Parathyroid adenoma (tissue), 2 donors: ENCODE measurements at regions not wholly inside any gene's neighbourhood (a gene's known extent, or its start where the extent isn't known, plus 50 kb on each side); places are given as distances from the start of the nearest gene placed in this dataset.

ENCODE experiments used
- H2AFZ ChIP-seq: fragments of 300-600 bp; sonication (generic); one replicate; pipeline ENCODE4 v1.7.0; 2017; ENCODE audit warnings: antibody characterized with exemption, mild to moderate bottlenecking
- H3K27ac ChIP-seq: fragments of 300-600 bp; sonication (generic); one replicate; pipeline ENCODE4 v1.7.0; 2017
- H3K27me3 ChIP-seq: fragments of 300-600 bp; sonication (generic); one replicate; pipeline ENCODE4 v1.7.0; 2017; ENCODE audit warnings: low read length; ENCODE audit not compliant: control insufficient read depth, insufficient read depth
- H3K36me3 ChIP-seq: fragments of 300-600 bp; sonication (generic); one replicate; pipeline ENCODE4 v1.7.0; 2017; ENCODE audit warnings: low read length; ENCODE audit not compliant: control insufficient read depth, insufficient read depth
- H3K4me1 ChIP-seq: fragments of 300-600 bp; sonication (generic); one replicate; pipeline ENCODE4 v1.7.0; 2017; ENCODE audit warnings: control low read depth
- H3K4me2 ChIP-seq: fragments of 300-600 bp; sonication (generic); one replicate; pipeline ENCODE4 v1.7.0; 2017; ENCODE audit warnings: low read length
- H3K4me3 ChIP-seq: fragments of 300-600 bp; sonication (generic); one replicate; pipeline ENCODE4 v1.7.0; 2017; ENCODE audit warnings: low read depth, low read length
- H3K79me2 ChIP-seq: fragments of 300-600 bp; sonication (generic); one replicate; pipeline ENCODE4 v1.7.0; 2017; ENCODE audit warnings: control low read depth
- H3K9ac ChIP-seq: fragments of 300-600 bp; sonication (generic); one replicate; pipeline ENCODE4 v1.7.0; 2017; ENCODE audit warnings: mild to moderate bottlenecking
- H3K9me3 ChIP-seq: fragments of 300-600 bp; sonication (generic); one replicate; pipeline ENCODE4 v1.7.0; 2017; ENCODE audit warnings: low read length; ENCODE audit not compliant: control insufficient read depth
- TF ChIP-seq, protein P1 (sequence below): fragments of 300-600 bp; sonication (generic); IDR thresholded peaks from one replicate; pipeline ENCODE4 v1.7.0; 2017; ENCODE audit warnings: antibody characterized with exemption, mild to moderate bottlenecking
- donor health status: primary hyperparathyroidism.

DNA sequence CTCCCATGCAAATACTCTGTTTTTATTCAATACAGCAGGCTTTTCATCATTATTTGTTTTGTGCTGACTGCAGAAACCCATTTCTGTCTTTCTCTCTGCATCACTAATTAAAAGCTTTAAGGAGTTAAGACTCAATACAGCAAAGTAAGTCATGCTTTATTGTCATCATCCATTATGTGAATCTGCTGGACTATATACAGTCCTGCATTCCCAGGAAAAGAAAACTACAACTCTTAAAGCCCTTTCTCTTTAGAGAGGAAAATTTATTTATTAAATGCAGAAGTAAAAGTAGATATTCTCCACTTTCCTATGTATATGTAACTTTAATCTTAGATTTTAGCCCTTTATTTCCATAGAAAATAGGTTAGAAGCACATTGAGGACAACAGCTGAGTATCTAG lies 706.6 kb upstream of the RGMB start:
- TF ChIP-seq, protein P1, sequence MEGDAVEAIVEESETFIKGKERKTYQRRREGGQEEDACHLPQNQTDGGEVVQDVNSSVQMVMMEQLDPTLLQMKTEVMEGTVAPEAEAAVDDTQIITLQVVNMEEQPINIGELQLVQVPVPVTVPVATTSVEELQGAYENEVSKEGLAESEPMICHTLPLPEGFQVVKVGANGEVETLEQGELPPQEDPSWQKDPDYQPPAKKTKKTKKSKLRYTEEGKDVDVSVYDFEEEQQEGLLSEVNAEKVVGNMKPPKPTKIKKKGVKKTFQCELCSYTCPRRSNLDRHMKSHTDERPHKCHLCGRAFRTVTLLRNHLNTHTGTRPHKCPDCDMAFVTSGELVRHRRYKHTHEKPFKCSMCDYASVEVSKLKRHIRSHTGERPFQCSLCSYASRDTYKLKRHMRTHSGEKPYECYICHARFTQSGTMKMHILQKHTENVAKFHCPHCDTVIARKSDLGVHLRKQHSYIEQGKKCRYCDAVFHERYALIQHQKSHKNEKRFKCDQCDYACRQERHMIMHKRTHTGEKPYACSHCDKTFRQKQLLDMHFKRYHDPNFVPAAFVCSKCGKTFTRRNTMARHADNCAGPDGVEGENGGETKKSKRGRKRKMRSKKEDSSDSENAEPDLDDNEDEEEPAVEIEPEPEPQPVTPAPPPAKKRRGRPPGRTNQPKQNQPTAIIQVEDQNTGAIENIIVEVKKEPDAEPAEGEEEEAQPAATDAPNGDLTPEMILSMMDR = no peak
- H3K27ac ChIP-seq = no peak overlapping the region
- no peaks in the 10 kb centered on the region for H3K4me1 ChIP-seq
- no peak overlapping the region for H3K4me3 ChIP-seq
- no peaks in the 10 kb centered on the region for H3K9me3 ChIP-seq
- H3K36me3 ChIP-seq = no peaks in the 10 kb centered on the region
- H3K79me2 ChIP-seq = no peaks in the 10 kb centered on the region
- H3K27me3 ChIP-seq = no peaks in the 10 kb centered on the region
- H3K4me2 ChIP-seq = no peak overlapping the region
- H3K9ac ChIP-seq = no peak overlapping the region
- no peak overlapping the region for H2AFZ ChIP-seq

DNA sequence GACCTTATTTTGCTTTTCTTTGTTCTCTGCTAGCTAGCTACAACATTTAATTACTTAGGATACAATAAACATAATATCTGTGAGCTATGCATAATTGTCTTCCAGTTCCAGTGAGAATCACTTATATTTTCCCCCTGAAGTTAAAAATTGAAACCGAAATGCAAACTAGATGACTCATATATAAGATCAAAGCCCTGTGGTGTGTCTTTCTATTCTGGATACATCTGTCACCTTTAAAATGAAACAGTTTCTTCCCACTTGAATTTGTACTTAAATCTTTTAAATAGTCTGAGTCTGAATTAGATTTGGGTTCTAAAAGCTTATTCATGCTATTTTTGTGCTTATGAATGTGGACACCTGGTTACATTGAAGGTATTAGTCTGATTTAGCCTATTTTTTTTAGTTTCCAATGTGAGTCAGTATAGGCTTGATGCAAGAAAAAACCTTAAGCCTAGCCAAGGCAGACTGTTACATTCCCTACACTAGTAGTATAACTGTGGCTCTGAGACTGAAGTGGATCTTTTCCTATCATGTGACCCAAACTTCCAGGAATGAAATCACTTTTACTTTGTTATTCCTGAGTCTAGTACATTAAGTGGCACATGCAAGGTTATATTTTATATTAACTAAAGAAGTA lies 703.5 kb upstream of the RGMB start:
- Histone ChIP-seq H3K9ac (no peak overlapping the region), H3K36me3 (no peaks in the 10 kb centered on the region), H3K4me3 (no peak overlapping the region), H3K79me2 (no peaks in the 10 kb centered on the region), H3K27ac (no peak overlapping the region), H3K27me3 (no peaks in the 10 kb centered on the region), H3K4me1 (no peaks in the 10 kb centered on the region), H3K9me3 (no peaks in the 10 kb centered on the region), H2AFZ (no peak overlapping the region), H3K4me2 (no peak overlapping the region)
- TF ChIP-seq, protein P1 = no peak

DNA sequence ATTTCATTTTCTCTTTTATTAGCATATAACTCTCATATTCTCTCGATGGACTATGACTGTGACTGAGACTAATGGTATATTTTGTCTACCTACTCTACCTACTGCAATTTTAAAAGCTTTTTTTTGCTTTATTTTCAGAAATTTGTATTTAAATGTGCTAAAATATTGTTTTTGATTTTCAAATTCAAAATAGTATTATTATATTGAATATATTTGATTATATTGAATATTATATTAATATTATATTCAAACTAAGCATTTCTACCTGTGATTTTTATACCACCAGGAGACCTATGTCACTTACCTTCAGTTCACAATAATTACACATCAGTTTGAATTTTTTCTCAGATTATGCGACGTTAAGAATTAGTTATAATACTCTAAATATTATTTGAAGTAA lies 700.5 kb upstream of the RGMB start:
- TF ChIP-seq, protein P1 = no peak
- Histone ChIP-seq H3K79me2 (no peaks in the 10 kb centered on the region), H3K4me2 (no peak overlapping the region), H2AFZ (no peak overlapping the region), H3K36me3 (no peaks in the 10 kb centered on the region), H3K9ac (no peak overlapping the region), H3K4me1 (no peaks in the 10 kb centered on the region), H3K27me3 (no peaks in the 10 kb centered on the region), H3K4me3 (no peak overlapping the region), H3K27ac (no peak overlapping the region), H3K9me3 (no peaks in the 10 kb centered on the region)

DNA sequence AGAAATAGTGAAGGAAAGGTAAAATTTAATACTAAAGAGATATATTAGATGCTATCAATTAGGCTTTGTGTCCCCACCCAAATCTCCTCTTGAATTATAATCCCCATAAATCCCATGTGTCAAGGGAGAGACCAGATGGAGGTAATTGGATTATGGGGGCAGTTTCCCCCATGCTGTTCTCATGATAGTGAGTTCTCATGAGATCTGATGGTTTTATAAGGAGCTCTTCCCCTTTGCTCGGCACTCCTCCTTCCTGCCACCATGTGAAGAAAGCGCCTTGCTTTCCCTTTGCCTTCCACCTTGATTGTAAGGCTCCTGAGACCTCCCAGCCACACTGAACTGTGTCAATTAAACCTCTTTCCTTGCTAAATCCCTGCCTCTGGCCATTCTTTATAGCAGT lies 697.0 kb upstream of the RGMB start:
- H3K27ac ChIP-seq = no peak overlapping the region
- H3K4me2 ChIP-seq = no peak overlapping the region
- H3K4me3 ChIP-seq = no peak overlapping the region
- H3K9ac ChIP-seq = no peak overlapping the region
- no peaks in the 10 kb centered on the region for H3K4me1 ChIP-seq
- no peaks in the 10 kb centered on the region for H3K9me3 ChIP-seq
- no peaks in the 10 kb centered on the region for H3K79me2 ChIP-seq
- H3K27me3 ChIP-seq = no peaks in the 10 kb centered on the region
- no peak overlapping the region for H2AFZ ChIP-seq
- TF ChIP-seq, protein P1 = no peak
- no peaks in the 10 kb centered on the region for H3K36me3 ChIP-seq

DNA sequence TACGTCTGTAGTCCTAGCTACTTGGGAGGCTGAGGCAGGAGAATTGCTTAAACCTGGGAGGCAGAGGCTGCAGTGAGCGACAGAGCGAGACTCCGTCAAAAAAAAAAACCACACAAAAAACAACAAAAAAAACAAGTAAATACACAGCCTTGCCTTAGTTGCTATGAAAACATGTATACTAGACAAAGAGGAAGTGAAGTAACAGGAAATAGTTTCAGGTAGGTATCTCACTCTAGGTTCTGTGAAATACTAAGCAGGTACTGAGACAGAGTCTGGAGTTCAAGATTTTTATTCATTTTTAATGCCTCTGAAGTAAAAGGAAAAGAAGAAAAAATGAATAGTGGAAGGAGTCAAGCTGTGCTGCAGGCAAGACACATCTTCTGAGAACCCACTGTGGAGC lies 687.9 kb upstream of the RGMB start:
- TF ChIP-seq, protein P1 = no peak
- no peaks in the 10 kb centered on the region for H3K9me3 ChIP-seq
- H3K4me1 ChIP-seq = no peaks in the 10 kb centered on the region

More for the DNA sequence above, 687.9 kb upstream of the RGMB start:
- H3K79me2 ChIP-seq = no peaks in the 10 kb centered on the region
- no peak overlapping the region for H3K4me2 ChIP-seq
- no peak overlapping the region for H3K4me3 ChIP-seq
- H2AFZ ChIP-seq = no peak overlapping the region
- no peak overlapping the region for H3K27ac ChIP-seq
- H3K9ac ChIP-seq = no peak overlapping the region
- H3K27me3 ChIP-seq = no peaks in the 10 kb centered on the region
- no peaks in the 10 kb centered on the region for H3K36me3 ChIP-seq
